HG02610 (cell line): ENCODE measurements at regions not wholly inside any gene's neighbourhood (a gene's known extent, or its start where the extent isn't known, plus 50 kb on each side); places are given as distances from the start of the nearest gene placed in this dataset.

ENCODE experiments used
- ATAC-seq: cut with Tn5 transposase; IDR thresholded peaks from one replicate; pipeline ENCODE4 v1.9.1; 2021; ENCODE audit warnings: mild to moderate bottlenecking, moderate library complexity; ENCODE audit not compliant: unreplicated experiment

GRCh38 chr5:56286015-56286884 lies 53.1 kb upstream of the ANKRD55 start:
- no peak for ATAC-seq

- no peak for ATAC-seq
Measured at GRCh38 chr5:56282951-56283350, 49.8 kb upstream of the ANKRD55 start.
